ENCODE measurements at regions not wholly inside any gene's neighbourhood (a gene's known extent, or its start where the extent isn't known, plus 50 kb on each side); places are given as distances from the start of the nearest gene placed in this dataset.

- TF ChIP-seq CTCF (IDR thresholded peaks at IDR 0.05; ENCODE audit: low read length): no peak
- TF ChIP-seq EZH2 (IDR thresholded peaks at IDR 0.05; ENCODE audit: borderline replicate concordance, low read length): no peak
Measured at GRCh38 chr4:184329235-184329634, 111.6 kb upstream of the ENPP6 start.
